ENCODE measurements at regions not wholly inside any gene's neighbourhood (a gene's known extent, or its start where the extent isn't known, plus 50 kb on each side); places are given as distances from the start of the nearest gene placed in this dataset.

- DNase-seq (ENCODE audit: extremely low read depth, low read depth), result no peak
- TF ChIP-seq, protein P1, sequence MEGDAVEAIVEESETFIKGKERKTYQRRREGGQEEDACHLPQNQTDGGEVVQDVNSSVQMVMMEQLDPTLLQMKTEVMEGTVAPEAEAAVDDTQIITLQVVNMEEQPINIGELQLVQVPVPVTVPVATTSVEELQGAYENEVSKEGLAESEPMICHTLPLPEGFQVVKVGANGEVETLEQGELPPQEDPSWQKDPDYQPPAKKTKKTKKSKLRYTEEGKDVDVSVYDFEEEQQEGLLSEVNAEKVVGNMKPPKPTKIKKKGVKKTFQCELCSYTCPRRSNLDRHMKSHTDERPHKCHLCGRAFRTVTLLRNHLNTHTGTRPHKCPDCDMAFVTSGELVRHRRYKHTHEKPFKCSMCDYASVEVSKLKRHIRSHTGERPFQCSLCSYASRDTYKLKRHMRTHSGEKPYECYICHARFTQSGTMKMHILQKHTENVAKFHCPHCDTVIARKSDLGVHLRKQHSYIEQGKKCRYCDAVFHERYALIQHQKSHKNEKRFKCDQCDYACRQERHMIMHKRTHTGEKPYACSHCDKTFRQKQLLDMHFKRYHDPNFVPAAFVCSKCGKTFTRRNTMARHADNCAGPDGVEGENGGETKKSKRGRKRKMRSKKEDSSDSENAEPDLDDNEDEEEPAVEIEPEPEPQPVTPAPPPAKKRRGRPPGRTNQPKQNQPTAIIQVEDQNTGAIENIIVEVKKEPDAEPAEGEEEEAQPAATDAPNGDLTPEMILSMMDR (IDR thresholded peaks at IDR 0.05; ENCODE audit: low read depth, low read length), result no peak
These were observed 56.0 kb upstream of the CHRNA7 start for GRCh38 chr15:31974154-31974794.

- no peak for DNase-seq (ENCODE audit: extremely low read depth, low read depth)
- TF ChIP-seq, protein P1 (IDR thresholded peaks at IDR 0.05; ENCODE audit: low read depth, low read length), result peak; percentile 59
These were observed 55.2 kb upstream of the CHRNA7 start for GRCh38 chr15:31974855-31975829.

- DNase-seq (ENCODE audit: extremely low read depth, low read depth), result no peak
These were observed 54.5 kb upstream of the CHRNA7 start for GRCh38 chr15:31975830-31976229.

DNA sequence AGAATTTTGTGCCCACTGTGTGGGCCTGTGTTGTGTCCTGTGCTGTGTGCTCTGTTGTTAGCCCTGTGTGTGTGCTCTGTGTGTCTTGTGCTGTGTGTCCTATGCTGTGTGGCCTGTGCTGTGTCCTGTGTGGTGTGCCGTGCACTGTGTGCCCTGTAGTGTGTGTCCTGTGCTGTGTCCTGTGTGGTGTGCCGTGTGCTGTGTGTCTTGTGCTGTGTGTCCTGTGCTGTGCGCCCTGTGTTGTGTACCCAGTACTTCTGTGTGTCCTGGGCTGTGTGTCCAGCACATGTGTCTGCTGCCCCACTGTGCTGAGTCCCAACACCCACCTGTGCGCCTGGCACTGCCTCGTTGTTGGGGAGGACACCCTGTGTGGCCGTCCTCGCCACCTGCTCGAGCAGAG lies 53.2 kb upstream of the CHRNA7 start:
- DNase-seq (ENCODE audit: extremely low read depth, low read depth), result no peak
- TF ChIP-seq, protein P1 (IDR thresholded peaks at IDR 0.05; ENCODE audit: low read depth, low read length), result no peak

More at GRCh38 chr15:31975830-31976229, 54.5 kb upstream of the CHRNA7 start:
- TF ChIP-seq, protein P1 (IDR thresholded peaks at IDR 0.05; ENCODE audit: low read depth, low read length), result no peak

DNA sequence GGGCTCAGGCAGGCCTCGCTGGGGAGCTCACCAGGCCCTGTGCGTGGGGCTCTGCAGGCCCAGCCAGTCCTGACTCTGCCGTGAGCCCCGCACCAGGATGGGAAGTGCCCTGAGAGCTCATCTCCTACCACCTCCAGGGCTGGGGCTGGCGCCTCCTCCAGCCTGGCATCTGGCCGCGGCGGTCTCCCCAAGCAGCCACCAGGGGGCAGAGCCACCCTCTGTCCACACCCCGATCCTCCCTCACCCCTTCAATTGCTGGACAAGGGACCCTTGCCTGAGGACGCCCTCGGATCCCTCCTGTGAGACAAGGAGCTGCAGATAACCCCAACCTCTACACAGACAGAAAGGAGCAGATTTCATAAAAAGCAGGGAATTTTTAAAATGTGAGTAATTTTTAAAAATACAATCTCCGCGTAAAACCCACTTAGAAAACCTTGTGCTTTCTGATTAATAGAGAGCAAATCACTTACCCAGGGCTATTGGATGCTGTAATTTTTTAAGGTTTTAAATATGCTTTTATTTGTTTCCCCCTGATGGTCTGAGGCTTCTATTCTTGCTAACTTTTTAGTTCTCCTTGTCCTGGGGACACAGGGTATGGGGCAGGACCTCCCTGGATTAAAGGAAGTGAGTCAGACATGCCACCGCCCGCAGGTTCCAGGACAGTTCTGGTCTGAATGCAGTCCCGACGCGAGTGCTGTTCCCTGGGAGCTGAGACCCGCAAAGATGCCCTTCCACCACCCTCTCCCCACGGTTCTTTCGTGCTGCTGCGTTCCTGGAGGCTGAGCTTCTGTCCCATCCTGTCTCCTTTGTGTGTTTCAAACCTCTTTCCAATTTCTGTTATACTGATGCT lies 52.3 kb upstream of the CHRNA7 start:
- TF ChIP-seq, protein P1 (IDR thresholded peaks at IDR 0.05; ENCODE audit: low read depth, low read length), result peak; percentile 74
- DNase-seq (ENCODE audit: extremely low read depth, low read depth), result no peak

Measured in AG09319 (cell line).